ENCODE measurements at regions not wholly inside any gene's neighbourhood (a gene's known extent, or its start where the extent isn't known, plus 50 kb on each side); places are given as distances from the start of the nearest gene placed in this dataset.

GRCh38 chrX:56066016-56066415 lies 166.1 kb upstream of the KLF8 start:
- Mint-ChIP-seq H3K27me3 (ENCODE audit: insufficient read depth, unreplicated experiment) (no peaks in the 10 kb centered on the region), H3K4me1 (ENCODE audit: insufficient read depth, unreplicated experiment) (no peaks in the 10 kb centered on the region), H3K9me3 (ENCODE audit: unreplicated experiment) (peaks cover 20% of the 10 kb centered on the region), H3K36me3 (ENCODE audit: insufficient read depth, unreplicated experiment) (no peaks in the 10 kb centered on the region), H3K4me3 (ENCODE audit: unreplicated experiment) (no peak overlapping the region), H3K27ac (ENCODE audit: low read depth, unreplicated experiment) (no peak overlapping the region)
- CTCF ChIA-PET = no interaction called here
- no peak for TF ChIP-seq CTCF (IDR thresholded peaks at IDR 0.05; ENCODE audit: unreplicated experiment)
- POLR2A ChIA-PET = no interaction called here
- DNase-seq (ENCODE audit: unreplicated experiment) = no peak
- BruUV-seq (replicated peaks) = no TSS peak
- intact Hi-C loops (cut with micrococcal nuclease) = no loop called here

GRCh38 chrX:56068274-56068758 lies 163.8 kb upstream of the KLF8 start:
- no peaks in the 10 kb centered on the region for H3K9me3 Mint-ChIP-seq (ENCODE audit: unreplicated experiment)
- no peaks in the 10 kb centered on the region for H3K27me3 Mint-ChIP-seq (ENCODE audit: insufficient read depth, unreplicated experiment)
- H3K36me3 Mint-ChIP-seq (ENCODE audit: insufficient read depth, unreplicated experiment) = no peaks in the 10 kb centered on the region
- H3K4me3 Mint-ChIP-seq (ENCODE audit: unreplicated experiment) = no peak overlapping the region
- BruUV-seq (replicated peaks) = no TSS peak
- CTCF ChIA-PET = interaction anchor here (0.5 kb wide), 1 partner anchor 350 kb away, joined by 3 read pairs; no protein-coding TSS in a partner anchor
- TF ChIP-seq CTCF (IDR thresholded peaks at IDR 0.05; ENCODE audit: unreplicated experiment) = no peak
- no peaks in the 10 kb centered on the region for H3K4me1 Mint-ChIP-seq (ENCODE audit: insufficient read depth, unreplicated experiment)
- intact Hi-C loops (cut with micrococcal nuclease) = no loop called here
- H3K27ac Mint-ChIP-seq (ENCODE audit: low read depth, unreplicated experiment) = no peak overlapping the region
- POLR2A ChIA-PET = no interaction called here
- DNase-seq (ENCODE audit: unreplicated experiment) = no peak

GRCh38 chrX:56069299-56069931 lies 162.7 kb upstream of the KLF8 start:
- Mint-ChIP-seq H3K9me3 (ENCODE audit: unreplicated experiment) (no peaks in the 10 kb centered on the region), H3K4me3 (ENCODE audit: unreplicated experiment) (no peak overlapping the region), H3K4me1 (ENCODE audit: insufficient read depth, unreplicated experiment) (no peaks in the 10 kb centered on the region), H3K36me3 (ENCODE audit: insufficient read depth, unreplicated experiment) (no peaks in the 10 kb centered on the region), H3K27me3 (ENCODE audit: insufficient read depth, unreplicated experiment) (no peaks in the 10 kb centered on the region), H3K27ac (ENCODE audit: low read depth, unreplicated experiment) (no peak overlapping the region)
- intact Hi-C loops (cut with micrococcal nuclease) = no loop called here
- no TSS peak for BruUV-seq (replicated peaks)
- CTCF ChIA-PET = interaction anchor here (0.5 kb wide), 1 partner anchor 12 kb away, joined by 3 read pairs; no protein-coding TSS in a partner anchor
- POLR2A ChIA-PET = no interaction called here
- TF ChIP-seq CTCF (IDR thresholded peaks at IDR 0.05; ENCODE audit: unreplicated experiment) = no peak
- no peak for DNase-seq (ENCODE audit: unreplicated experiment)

- intact Hi-C loops (cut with micrococcal nuclease) = no loop called here
- Mint-ChIP-seq H3K4me1 (ENCODE audit: insufficient read depth, unreplicated experiment) (no peaks in the 10 kb centered on the region), H3K27me3 (ENCODE audit: insufficient read depth, unreplicated experiment) (no peaks in the 10 kb centered on the region), H3K36me3 (ENCODE audit: insufficient read depth, unreplicated experiment) (no peaks in the 10 kb centered on the region), H3K4me3 (ENCODE audit: unreplicated experiment) (no peak overlapping the region), H3K9me3 (ENCODE audit: unreplicated experiment) (peaks cover 6% of the 10 kb centered on the region), H3K27ac (ENCODE audit: low read depth, unreplicated experiment) (no peak overlapping the region)
- CTCF ChIA-PET = no interaction called here
- POLR2A ChIA-PET = no interaction called here
- BruUV-seq (replicated peaks) = no TSS peak
- DNase-seq (ENCODE audit: unreplicated experiment) = no peak
- TF ChIP-seq CTCF (IDR thresholded peaks at IDR 0.05; ENCODE audit: unreplicated experiment) = no peak
These were observed 142.8 kb upstream of the KLF8 start for GRCh38 chrX:56089376-56089775.

Measured in MCF 10A (cell line).